Hematopoietic multipotent progenitor cell treated with erythropoietin and hydrocortisone succinate and interleukin-3 and kit ligand, for 17 days (in vitro differentiated cells): ENCODE measurements at regions not wholly inside any gene's neighbourhood (a gene's known extent, or its start where the extent isn't known, plus 50 kb on each side); places are given as distances from the start of the nearest gene placed in this dataset.
"Not testable (repeated sequence)": the region's sequence is repeated elsewhere in the genome, so short reads cannot be mapped to it uniquely, and the experiment has no call there.

Experiments used
- DNase-seq: peaks from one replicate; pipeline ENCODE4 v3.0.0-alpha.2; 2015; ENCODE audit warnings: low spot score

DNA sequence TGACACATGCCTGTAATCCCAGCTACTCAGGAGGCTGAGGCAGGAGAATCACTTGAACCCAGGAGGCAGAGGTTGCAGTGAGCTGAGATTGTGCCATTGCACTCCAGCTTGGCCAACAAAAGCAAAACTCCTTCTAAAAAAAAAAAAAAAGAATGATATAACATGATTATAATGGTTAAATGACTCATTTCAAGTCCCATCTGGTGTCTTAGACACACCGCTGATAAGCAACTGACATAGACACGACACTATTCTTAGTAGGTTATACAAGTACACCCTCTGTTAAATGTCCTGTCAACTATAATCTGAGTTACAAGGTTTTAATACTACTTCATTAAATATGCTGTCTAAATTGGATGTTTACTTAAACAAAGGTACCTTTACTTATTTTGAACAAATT, 405.3 kb upstream of the CLINT1 start:
- DNase-seq, result no peak

DNA sequence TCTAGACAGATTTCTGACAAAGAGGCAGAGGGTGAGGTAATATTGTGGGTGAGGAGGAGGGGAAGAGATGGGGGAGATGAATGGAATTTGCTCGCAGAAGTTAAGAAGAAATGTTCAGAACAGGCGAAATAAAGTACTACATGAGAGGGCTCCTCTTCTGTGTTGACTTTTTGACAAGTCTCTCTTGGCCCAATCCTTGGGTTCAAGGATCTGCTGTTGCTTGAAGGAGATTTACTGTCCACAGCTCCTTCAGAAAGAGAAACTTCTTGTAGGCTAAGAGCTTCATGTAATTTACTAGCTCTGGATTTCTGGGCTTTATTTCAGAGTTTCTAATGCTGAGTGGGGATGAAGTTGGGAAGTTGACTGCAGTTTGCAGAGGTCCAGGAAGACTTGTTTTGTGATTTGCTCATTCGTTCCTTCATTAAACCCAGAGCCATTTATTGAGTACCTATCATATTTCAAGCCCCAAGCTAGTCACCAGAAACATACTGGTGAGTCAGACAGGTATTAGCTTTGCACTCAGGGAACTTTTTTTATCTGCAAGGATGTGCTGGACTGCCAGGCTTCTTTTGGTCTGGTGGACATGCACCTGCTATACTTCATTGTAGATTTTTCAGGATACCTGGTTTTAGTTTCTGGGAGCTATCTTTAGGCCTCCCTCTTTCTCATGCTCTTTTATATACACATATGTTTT, 402.9 kb upstream of the CLINT1 start:
- DNase-seq, result no peak

DNA sequence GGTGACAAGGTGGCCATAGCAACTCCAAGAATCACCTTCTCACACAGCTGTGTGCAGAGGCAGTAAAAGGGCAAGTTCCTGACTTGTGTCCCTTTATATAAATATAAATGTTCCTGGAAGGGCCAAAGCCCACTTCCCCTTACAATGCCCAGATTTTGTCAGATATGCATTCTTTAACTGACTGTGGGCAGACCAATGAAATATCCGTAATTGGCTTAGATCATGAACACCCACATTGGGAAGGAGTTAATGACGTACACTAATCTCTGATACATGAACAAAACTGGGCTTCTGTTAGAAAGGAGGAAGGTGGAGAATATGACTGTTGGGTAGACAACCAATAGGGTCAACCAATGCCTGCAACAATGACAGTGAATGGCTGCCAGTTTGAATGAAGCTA, 397.2 kb upstream of the CLINT1 start:
- no peak for DNase-seq

DNA sequence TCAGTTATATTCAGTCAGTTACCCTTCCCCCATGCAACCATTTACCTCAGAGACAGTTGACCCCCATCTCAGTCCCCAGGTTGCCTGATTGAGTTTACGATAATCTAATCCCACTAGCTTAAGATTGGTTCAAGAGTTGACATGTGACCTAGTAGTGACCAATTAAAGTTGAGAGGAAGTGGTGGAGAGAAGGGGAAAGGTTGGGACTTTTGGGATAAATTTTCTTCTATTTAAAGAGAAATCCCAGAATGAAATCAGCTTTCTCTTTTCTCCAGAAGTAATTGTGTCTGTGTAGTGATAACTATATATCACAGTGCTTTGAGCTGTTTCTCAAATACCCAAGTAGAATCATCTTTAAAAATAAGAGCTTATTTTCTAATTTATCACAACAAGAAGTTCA, 396.7 kb upstream of the CLINT1 start:
- DNase-seq, result no peak

DNA sequence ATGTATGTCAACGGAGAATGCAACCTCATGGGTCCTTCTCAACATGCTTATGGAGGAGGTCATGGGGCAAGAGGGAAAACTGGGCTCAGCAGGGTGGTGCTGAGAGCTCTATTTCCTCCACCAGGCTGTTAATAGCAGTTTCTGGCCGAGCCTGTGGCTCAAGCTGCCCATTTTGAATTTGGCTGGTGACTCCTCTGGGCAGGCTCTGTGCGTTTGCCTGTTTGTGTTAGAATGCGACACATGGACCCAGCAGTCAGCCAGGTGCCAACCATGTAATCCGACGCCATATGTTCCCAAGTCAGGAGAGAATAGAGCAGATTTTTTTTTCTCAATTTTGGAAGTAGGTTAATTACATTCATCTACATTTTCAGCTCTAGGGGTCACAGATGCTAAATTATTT, 387.7 kb upstream of the CLINT1 start:
- DNase-seq, result no peak

DNA sequence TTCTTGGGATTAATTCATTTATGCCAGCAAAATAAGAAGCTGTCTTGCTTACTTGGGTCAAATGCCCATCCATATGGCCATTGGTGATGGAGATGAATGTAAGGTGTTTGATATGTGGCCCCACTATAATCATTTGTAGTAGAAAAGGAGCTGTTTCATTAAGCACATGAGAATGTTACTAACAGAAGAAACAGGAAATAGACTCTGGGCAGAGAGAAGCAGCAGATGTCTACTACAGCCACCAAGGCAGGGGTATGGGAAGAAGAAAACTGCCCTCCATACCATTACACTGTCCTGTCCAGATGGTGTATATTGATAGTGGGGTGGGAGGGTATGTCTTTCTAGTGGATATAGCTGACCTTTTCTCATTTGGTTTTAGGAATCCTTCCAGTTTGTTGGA, 386.6 kb upstream of the CLINT1 start:
- no peak for DNase-seq

DNA sequence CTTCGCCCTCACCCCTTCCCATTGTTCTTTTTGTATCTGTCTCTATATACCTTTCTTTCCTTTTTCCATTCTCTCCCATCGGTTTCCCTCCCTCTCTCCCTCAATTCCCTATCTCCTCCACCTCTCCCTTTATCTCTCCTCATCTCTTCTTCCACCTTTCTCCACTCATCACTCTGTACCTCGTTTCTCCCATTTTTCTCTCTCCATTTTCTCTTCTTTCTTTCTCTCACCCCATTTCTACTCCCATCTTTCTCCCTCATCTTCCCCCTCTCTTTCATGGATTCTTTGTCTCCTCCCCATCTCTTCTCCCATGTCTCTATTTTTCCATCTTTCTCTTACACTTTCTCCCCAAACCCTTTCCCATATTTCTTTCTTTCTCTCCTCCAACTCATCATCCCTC, 385.9 kb upstream of the CLINT1 start:
- DNase-seq, result no peak

DNA sequence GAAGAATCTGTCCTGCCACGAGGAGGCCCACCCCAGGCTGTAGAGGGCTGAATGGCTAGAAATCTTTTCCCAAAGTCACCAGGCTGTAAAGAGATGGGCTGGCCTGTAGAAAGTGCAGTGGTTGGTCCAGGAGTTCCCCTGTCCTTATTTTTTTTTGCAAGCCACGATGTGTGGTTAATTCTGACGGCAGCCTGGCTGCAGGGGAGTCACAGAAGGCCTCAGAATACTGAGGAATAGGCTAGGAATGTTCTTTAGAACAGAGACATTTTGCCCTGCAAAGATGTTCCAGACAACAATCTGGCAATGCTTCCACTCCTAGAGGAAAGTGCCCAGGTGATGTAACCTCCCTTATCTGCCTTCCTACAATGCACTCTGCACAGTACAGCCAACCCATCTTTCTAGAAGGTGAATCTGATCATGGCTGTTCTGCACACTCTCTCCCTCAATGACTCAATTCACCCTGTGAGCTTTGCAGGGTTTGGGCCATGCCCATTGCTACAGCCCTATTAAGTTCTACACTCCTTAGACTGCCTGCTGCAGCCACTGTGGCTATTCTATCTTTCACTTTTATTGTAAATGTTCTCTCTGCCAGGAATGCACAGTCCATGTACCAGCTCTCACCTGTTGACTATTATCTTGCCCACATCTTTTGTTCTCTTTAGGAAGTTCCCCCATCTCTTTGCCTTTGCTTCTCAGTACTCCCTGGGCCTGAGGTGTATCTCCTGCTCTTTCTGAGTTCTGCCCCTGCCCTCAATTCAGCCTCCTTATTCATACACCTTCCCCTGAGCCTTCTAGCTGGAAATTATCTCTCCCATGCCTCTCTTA, 377.8 kb upstream of the CLINT1 start:
- no peak for DNase-seq

DNA sequence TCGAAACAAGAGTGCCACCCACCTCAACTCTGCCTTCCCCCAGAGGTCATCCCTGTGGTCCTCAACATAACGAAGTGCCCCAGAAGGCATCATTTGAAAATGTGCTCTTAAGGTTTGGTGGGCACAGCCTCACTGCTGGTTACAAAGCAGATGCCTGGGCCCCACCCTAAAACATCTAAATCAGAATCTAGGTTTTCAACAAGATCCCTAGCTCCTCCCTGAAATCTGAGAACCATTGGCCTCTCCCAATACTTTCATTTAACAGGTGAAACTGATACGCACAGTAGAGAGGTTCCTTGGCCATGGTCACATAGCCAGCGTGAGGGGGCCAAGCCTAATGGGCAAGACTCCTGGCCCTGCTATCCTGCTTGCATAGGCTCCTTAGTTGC, 376.2 kb upstream of the CLINT1 start:
- DNase-seq, result no peak

DNA sequence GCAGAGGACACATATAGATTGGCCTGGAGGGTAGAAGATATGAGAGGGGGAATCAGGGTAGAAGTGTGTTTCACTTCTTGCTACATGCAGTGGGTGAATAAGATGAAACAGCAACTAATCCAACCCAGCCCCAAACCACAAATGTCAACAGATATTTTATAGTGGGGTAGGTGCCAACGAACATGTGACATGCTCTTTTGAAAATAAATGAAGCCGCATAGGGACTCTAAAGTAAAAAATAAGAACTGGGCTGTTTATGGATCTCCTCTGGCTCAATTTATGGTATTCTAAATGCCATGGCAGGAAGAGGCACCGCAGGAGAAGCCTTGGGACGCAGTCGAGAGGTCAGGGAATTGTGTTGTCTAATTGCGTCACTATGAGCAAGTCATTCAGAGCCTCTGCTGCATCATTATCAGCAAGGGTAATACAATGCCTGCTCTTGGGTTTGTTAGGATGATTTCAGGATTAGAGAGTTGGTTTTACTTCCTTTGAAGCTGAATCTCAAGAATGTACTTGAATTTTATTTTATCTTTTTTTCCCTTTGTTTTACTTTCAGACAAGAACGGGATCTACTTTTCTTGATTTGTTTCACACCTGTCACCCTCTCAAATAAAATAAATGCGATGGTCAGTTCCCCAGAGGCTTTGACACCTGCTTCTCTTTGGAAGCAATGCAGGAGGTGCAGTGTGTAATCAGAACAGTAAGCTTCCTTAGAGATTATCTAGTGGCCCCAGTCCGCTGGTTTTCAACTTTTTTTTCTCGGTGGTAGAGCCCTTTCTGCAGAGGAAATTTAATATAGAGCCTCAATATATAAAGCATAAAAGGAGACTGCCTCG, 375.6 kb upstream of the CLINT1 start:
- DNase-seq, result no peak

DNA sequence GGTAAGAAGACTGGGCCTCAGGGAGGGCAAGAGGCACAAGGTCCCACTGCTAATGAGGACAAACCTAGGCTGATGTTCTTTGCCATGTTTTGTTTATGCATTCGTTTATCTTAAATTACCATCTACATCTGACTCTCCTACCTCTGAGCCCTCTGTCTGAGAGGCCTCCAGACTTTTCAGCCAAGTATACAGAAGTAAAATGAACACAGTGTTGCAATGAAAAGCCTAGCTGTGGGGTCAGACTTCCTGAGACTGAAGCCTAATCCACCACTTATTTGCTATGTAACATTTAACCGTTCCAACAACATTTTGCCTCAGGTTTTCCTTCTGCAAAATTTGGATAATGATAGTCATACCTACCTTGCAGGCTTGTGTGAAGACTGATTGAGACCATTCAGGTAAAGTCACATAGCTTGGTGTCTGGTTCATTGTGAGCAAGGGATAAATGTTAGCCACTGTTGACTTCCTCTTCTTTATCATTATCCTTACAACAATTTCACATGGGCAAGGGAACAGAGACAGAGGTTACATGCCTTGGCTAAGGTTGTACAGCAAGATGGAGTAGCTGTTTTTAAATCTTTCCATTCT, 374.9 kb upstream of the CLINT1 start:
- DNase-seq, result no peak

DNA sequence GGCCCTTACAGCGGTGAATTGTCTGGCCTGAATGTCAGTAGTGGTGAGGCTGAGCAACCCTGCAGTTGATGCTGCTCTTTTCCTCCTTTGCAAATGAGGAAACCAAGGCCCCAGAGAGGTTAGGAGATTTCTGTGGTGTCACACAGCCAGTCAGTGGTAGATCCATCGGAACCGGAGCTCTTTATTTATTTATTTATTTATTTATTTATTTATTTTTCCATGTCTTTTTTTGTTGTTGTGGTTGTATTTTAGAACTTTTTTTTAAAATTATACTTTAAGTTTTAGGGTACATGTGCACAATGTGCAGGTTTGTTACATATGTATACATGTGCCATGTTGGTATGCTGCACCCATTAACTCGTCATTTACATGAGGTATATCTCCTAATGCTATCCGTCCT, 368.4 kb upstream of the CLINT1 start:
- DNase-seq, result not testable (repeated sequence)

DNA sequence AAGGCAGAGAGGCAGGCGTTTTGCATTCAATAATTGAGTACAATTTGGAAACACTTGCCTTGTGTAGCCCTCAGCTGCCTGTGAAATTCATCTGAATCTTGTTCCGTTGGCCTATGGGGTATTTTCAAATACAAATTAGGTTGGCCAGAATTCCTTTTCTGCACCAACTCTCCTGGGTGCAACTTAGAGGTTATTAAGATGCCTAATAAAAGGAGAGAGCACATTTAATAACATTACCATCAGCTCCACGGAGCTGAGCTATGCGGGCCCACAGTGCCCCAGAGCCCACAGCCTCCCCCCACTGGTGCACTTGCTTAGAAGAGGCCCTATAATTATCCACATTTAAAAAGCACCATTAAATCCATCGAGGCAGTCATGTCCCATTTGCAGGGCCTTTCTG, 367.6 kb upstream of the CLINT1 start:
- no peak for DNase-seq

DNA sequence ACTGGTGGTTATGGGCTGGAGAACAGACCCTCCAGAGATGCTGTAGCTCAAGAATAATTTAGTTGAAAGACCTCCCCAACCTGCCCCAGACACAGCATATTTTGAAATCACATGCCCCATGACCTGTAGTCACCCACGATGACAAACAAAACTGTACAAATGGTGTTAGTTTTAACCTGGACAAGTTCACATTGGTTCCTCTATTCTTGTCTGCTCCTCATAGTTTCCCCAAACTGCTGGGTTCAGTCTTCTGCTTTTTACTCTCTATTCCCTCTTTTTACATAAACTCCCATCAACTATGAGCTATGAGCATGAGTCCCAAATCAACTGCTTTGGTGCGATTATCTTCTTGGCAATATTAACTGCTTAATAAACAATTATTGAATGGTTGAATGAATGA, 365.3 kb upstream of the CLINT1 start:
- DNase-seq, result no peak

DNA sequence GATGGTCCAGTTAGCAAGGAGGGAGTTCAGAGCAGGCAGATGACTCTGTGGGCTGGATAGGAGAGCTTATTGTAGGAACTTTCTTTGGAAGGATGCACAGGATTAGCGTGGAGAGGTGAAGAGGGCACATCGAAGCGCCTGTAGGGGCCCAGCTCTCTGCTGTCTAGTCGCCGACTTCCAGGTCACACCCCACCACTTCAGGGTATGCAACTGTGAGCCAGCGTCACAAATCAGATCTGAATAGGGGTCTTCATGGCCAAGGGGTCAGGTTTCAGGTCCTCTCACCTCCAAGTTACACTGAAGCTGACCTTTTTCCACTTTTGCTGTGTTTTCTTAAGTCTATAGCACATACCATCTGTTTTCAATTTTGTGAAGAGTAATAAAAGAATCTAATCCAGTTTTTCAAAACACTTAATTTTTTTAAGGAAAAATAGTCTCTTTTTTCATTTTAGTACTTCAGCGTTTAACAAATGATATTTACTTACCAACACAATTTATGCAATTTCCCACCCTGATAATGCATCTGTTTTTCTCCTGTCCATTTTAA, 364.2 kb upstream of the CLINT1 start:
- no peak for DNase-seq

DNA sequence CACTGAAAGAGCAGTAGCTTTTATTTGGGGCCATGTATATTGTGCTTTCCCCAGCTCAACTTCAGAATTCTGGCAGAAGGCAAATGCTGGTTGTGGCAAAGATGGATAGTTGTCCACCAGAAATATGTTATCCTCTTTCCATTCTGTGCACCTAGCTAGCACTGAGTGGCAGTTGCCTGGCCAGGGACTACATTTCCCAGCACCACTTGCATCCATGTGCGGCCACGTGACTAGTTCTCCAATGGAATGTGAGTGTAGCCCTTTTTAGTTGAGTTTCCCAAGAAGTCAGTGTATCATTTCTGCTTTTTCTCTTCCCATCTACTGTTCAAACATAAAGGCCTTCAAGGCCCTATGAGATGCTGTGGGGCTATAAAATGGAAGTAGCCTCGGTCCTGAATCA, 354.0 kb upstream of the CLINT1 start:
- DNase-seq, result no peak

DNA sequence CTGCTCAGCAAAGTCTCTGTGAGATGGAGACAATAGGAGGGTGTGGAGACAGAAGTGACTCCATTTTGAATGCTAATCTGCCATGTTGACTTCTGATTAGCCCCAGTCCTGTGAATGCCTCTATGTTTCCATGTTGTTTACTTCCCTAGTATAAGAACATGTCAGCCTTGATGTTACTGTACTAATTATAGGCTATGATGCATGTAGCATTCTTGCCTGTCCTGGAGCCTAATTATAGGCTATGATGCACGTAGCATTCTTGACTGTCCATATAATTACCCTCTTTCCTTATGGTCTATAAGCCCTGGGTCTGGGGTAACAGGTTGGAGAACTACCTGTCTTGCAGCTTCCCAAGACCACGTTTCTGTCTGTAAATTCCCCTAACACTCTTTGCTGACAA, 353.3 kb upstream of the CLINT1 start:
- DNase-seq, result no peak

DNA sequence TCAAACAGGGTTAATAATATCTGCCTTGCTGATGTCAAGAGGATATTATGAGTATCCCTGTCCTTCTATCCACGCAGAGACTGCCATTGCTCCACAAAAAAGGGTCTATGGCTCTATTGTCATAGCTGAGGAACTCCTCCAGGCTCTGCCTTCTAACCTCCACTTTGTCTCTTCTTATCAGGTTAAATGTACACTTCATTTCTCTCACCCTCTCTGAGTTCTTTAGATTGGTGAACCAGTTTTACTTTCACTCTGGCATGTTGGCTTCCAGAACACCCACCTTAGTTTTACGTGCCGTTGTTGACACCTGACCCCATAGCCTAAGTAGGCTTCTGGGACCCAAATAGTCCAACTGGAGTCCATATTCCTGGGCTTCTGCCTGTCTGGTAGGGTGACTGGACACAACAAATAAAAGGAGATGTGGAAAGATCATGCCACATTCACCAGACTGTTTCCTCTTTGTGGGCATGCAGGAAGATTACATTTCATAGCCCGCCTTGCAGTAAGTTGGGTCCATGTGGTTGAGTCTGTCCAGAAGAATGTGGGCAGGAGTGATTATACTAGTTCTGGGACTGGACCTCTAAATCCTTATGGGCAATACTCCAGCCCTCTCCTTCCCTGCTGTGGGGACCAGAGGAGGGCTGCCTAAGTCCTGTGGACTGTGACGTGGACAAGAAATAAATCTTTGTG, 350.4 kb upstream of the CLINT1 start:
- DNase-seq, result no peak

DNA sequence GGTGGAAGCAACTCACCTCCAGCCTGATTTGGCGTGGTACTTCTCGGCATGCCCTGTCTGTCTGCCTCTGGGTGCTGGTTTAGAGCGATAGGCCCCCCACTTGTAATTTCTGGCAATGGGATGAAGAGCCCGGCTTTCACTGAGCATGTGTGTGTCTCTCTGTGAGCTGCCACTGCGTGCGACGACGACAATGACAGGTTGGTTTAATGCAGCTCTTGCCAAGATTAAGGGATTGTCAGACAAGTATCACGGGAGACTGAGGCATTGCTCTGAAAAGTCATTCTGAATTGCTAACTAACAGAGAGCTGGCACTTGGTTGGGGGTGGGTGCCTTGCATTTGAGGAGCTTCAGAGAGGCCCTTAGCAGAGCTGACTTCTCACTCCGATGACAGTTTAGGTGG, 348.8 kb upstream of the CLINT1 start:
- DNase-seq, result no peak

DNA sequence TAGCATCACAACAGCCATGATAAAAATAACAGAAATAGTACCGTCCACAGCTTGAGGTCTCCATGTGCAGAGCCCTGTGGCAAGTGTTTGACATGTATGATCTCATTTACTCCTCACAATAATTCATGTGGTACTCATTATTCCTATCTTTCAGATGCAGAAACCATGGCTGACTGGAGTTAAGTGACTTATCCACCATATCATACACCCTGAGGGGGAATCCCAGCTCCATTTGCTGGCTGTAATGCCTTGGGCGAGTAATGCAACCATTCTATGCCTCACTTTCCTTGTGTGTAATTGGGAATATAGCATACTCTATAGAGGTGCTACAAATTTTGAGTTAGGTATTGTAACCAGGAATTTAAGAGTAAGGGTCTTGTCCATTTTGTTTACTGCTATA, 347.0 kb upstream of the CLINT1 start:
- DNase-seq, result no peak

DNA sequence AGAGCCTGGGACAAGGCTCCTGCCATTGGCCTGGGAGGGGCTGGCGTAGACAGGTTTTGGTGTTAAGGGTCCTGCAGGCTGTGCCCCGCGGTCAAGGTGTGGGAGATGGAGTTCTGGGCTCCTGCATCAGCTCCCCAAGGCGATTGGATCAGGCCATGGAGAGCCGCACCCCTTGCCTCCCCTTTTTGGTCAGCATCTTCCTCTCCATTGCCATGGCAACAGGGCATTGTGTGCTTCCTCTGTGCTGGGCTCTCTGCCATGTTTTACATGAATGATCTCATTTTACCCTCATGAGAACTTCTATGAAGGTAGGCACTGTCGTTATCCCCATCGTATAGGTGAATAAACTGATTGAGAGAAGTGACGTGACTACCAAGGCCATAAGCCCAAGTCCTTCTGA, 344.3 kb upstream of the CLINT1 start:
- no peak for DNase-seq

DNA sequence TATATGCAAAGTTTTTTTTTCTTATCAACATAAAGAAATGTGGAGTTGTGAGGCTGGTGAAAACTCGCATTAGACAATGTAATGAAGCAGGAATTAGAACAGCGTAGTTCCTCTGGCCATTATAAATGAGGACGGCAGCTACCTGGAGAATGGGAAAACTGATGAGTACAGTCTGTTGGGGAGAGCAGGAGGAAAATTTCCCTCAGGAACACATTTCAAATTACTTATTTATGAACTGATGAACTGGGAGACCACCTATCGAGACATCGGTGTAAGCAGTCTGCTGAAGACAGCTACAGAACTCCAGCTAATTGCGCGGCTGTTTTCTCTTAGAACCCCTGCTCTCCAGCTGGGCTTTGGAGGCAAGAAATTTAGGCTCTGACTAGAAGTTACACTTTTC, 343.9 kb upstream of the CLINT1 start:
- DNase-seq, result no peak
